ENCODE measurements at regions not wholly inside any gene's neighbourhood (a gene's known extent, or its start where the extent isn't known, plus 50 kb on each side); places are given as distances from the start of the nearest gene placed in this dataset.

GRCh38 chr5:172509405-172509781 lies 55.1 kb upstream of the SH3PXD2B start:
- no peak for TF ChIP-seq CTCF (IDR thresholded peaks at IDR 0.05)
- TF ChIP-seq POLR2A (IDR thresholded peaks at IDR 0.05), result no peak
- TF ChIP-seq EP300 (IDR thresholded peaks at IDR 0.05), result no peak
- no peak for TF ChIP-seq POLR2AphosphoS5 (IDR thresholded peaks at IDR 0.05)
